HG02852 (cell line): ENCODE measurements at regions not wholly inside any gene's neighbourhood (a gene's known extent, or its start where the extent isn't known, plus 50 kb on each side); places are given as distances from the start of the nearest gene placed in this dataset.
"Not testable (repeated sequence)": the region's sequence is repeated elsewhere in the genome, so short reads cannot be mapped to it uniquely, and the experiment has no call there.

Experiments
- ATAC-seq: cut with Tn5 transposase; IDR thresholded peaks from one replicate; pipeline ENCODE4 v1.9.1; 2021; ENCODE audit warnings: mild to moderate bottlenecking, moderate library complexity; ENCODE audit not compliant: unreplicated experiment

GRCh38 chr5:1637639-1638481 lies 114.1 kb upstream of the LPCAT1 start:
- no peak for ATAC-seq

GRCh38 chr5:1636981-1637638 lies 113.3 kb upstream of the LPCAT1 start:
- no peak for ATAC-seq

- ATAC-seq, result not testable (repeated sequence)
Observed at GRCh38 chr5:1636208-1636770, 112.5 kb upstream of the LPCAT1 start.

GRCh38 chr5:1635477-1635876 lies 111.7 kb upstream of the LPCAT1 start:
- ATAC-seq, result not testable (repeated sequence)

- ATAC-seq, result no peak
Observed at GRCh38 chr5:1634337-1634661, 110.5 kb upstream of the LPCAT1 start.

- peak; percentile 96 for ATAC-seq
Observed at GRCh38 chr5:1633605-1634336, 110.0 kb upstream of the LPCAT1 start.

- not testable (repeated sequence) for ATAC-seq
Observed at GRCh38 chr5:1631004-1631403, 107.2 kb upstream of the LPCAT1 start.

- not testable (repeated sequence) for ATAC-seq
Observed at GRCh38 chr5:1626397-1626796, 102.6 kb upstream of the LPCAT1 start.

GRCh38 chr5:1619531-1619930 lies 95.8 kb upstream of the LPCAT1 start:
- not testable (repeated sequence) for ATAC-seq

- ATAC-seq, result not testable (repeated sequence)
Observed at GRCh38 chr5:1618296-1618865, 94.6 kb upstream of the LPCAT1 start.

- ATAC-seq, result not testable (repeated sequence)
Observed at GRCh38 chr5:1617236-1617755, 93.5 kb upstream of the LPCAT1 start.

- ATAC-seq, result not testable (repeated sequence)
Observed at GRCh38 chr5:1613515-1613914, 89.8 kb upstream of the LPCAT1 start.

GRCh38 chr5:1610526-1610925 lies 86.8 kb upstream of the LPCAT1 start:
- not testable (repeated sequence) for ATAC-seq

- not testable (repeated sequence) for ATAC-seq
Observed at GRCh38 chr5:1609111-1609510, 85.4 kb upstream of the LPCAT1 start.

GRCh38 chr5:1608336-1608735 lies 84.6 kb upstream of the LPCAT1 start:
- not testable (repeated sequence) for ATAC-seq

GRCh38 chr5:1606951-1607350 lies 83.2 kb upstream of the LPCAT1 start:
- ATAC-seq, result not testable (repeated sequence)

- ATAC-seq, result not testable (repeated sequence)
Observed at GRCh38 chr5:1603916-1604315, 80.2 kb upstream of the LPCAT1 start.

- not testable (repeated sequence) for ATAC-seq
Observed at GRCh38 chr5:1601565-1601964, 77.8 kb upstream of the LPCAT1 start.

- ATAC-seq, result not testable (repeated sequence)
Observed at GRCh38 chr5:1598950-1599737, 75.4 kb upstream of the LPCAT1 start.

GRCh38 chr5:1597093-1597473 lies 73.3 kb upstream of the LPCAT1 start:
- ATAC-seq, result not testable (repeated sequence)
